Right lobe of liver (tissue), 6 donors: ENCODE measurements at regions not wholly inside any gene's neighbourhood (a gene's known extent, or its start where the extent isn't known, plus 50 kb on each side); places are given as distances from the start of the nearest gene placed in this dataset.

Source experiments
- ATAC-seq, 4 donors: fragments of 200-7000 bp; cut with Tn5 transposase; one replicate each; pipeline ENCODE4 v1.9.1; 2020; ENCODE audit warnings: mild to moderate bottlenecking in 4 of 4, moderate library complexity in 4 of 4
- DNase-seq, 3 donors: peaks; one replicate each; pipeline ENCODE4 v3.0.0-alpha.2; 2020
- H3K27ac ChIP-seq, 3 donors: fragments of 200-600 bp; one replicate each; pipeline ENCODE4 v1.8.0; 2022
- H3K27me3 ChIP-seq, 2 donors: fragments of 200-600 bp; one replicate each; pipeline ENCODE4 v1.8.0; 2022
- H3K36me3 ChIP-seq, 4 donors: fragments of 200-600 bp; sonication (generic) in 1 of 4; one replicate each; pipeline versions ENCODE4 v1.5.1 to v1.8.0; 2017 to 2022; ENCODE audit warnings: control low read depth in 1 of 4
- H3K4me1 ChIP-seq, 4 donors: fragments of 200-600 bp; sonication (generic) in 1 of 4; one replicate each; pipeline versions ENCODE4 v1.5.1 to v1.8.0; 2017 to 2022; ENCODE audit warnings: control low read depth in 1 of 4
- H3K4me3 ChIP-seq, 3 donors: fragments of 200-600 bp; one replicate each; pipeline ENCODE4 v1.8.0; 2022
- H3K9me3 ChIP-seq, 4 donors: fragments of 200-600 bp; sonication (generic) in 1 of 4; one replicate each; pipeline versions ENCODE4 v1.5.1 to v1.8.0; 2017 to 2022; ENCODE audit warnings: control low read depth in 1 of 4
- POLR2A ChIP-seq: fragments of 450-650 bp; IDR thresholded peaks from one replicate; pipeline ENCODE4 v1.6.1; 2017; ENCODE audit warnings: antibody characterized with exemption, mild to moderate bottlenecking
- WGBS: methylation state at CpG from one replicate; pipeline ENCODE4 v1.1.6; 2018; ENCODE audit warnings: low coverage, low lambda C conversion rate; ENCODE audit not compliant: insufficient coverage; ENCODE audit errors: missing lambda C conversion rate; 5-methylcytosine and 5-hydroxymethylcytosine counted together
- intact Hi-C, 2 donors: fragments of 100-400 bp; cut with DNase I; formaldehyde crosslinking; loops; one replicate each; pipeline versions ENCODE4 v1.11.2 to v1.14.1; 2022
- TF ChIP-seq, protein P1 (sequence below), 4 donors: fragments of 200-600 bp in 3 of 4; fragments of 450-650 bp in 1 of 4; IDR thresholded peaks; one replicate each; pipeline versions ENCODE4 v1.5.1 to v1.8.0; 2016 to 2022; ENCODE audit warnings: antibody characterized with exemption in 4 of 4, mild to moderate bottlenecking in 2 of 4
- donor health status: DM: no; HTN: yes; CAD: no.
- donor health status: DM: no; HTN: no; CAD: no.
- donor health status: DM: no; HTN: no; CAD: no.
- donor health status: DM: no; HTN: yes; CAD: no.
- donor health status: DM: no; HTN: yes; CAD: no.

DNA sequence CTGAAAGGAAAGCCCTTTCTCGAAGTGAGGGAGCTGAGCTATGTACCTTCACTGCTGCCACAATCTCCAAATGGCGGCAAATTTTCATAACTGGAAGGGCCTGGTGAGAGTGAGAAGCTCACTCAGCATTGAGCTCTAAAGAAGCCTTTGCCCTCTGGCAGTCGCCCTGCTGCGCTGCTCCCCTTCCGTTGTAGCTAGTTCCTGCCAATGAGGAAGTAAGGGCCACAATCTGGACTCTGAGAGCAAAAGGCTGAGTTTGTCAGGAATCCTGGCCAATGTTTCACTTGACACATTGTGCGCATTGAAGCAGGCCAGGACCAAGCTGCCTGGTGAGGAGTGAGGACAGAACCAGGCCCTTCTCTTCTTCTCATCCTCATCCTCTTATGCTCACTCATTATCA is 579.5 kb downstream of the PDCD6IP start:
- intact Hi-C loops, result no loop called here
- H3K4me3 ChIP-seq, result no peak overlapping the region
- TF ChIP-seq, protein P1, sequence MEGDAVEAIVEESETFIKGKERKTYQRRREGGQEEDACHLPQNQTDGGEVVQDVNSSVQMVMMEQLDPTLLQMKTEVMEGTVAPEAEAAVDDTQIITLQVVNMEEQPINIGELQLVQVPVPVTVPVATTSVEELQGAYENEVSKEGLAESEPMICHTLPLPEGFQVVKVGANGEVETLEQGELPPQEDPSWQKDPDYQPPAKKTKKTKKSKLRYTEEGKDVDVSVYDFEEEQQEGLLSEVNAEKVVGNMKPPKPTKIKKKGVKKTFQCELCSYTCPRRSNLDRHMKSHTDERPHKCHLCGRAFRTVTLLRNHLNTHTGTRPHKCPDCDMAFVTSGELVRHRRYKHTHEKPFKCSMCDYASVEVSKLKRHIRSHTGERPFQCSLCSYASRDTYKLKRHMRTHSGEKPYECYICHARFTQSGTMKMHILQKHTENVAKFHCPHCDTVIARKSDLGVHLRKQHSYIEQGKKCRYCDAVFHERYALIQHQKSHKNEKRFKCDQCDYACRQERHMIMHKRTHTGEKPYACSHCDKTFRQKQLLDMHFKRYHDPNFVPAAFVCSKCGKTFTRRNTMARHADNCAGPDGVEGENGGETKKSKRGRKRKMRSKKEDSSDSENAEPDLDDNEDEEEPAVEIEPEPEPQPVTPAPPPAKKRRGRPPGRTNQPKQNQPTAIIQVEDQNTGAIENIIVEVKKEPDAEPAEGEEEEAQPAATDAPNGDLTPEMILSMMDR (IDR thresholded peaks at IDR 0.05), result no peak
- no peak for TF ChIP-seq POLR2A
- H3K36me3 ChIP-seq, result no peaks in the 10 kb centered on the region
- no peaks in the 10 kb centered on the region for H3K27me3 ChIP-seq
- 57% methylated on average over 6 of the region's 6 CpGs for WGBS
- DNase-seq, result peak in 2 of 3 donors; percentile 48 to 49
- peak; percentile 29 to 70 (median 46) for ATAC-seq
- no peaks in the 10 kb centered on the region for H3K9me3 ChIP-seq
- H3K27ac ChIP-seq, result no peak overlapping the region
- H3K4me1 ChIP-seq, result no peaks in the 10 kb centered on the region

DNA sequence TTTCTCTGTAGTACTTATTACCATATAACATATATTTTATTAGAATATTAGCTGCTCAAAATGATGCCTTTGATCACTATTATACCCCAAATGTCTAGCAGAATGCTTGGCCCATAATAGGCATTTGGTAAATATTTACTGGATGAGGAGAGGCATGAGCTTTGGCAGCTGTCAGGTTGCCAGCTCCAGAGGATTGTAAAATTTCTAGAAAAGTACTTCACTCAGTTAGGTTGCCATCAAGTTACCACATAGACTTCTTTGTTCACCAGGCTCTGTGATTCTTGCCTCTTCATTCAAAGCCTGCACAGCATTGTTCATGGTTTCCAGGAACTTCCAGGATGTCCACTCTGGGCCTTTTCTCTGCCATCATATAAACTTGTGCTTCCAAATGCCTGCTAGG is 582.8 kb downstream of the PDCD6IP start:
- Histone ChIP-seq H3K36me3 (no peaks in the 10 kb centered on the region), H3K4me1 (no peaks in the 10 kb centered on the region), H3K4me3 (no peak overlapping the region), H3K27me3 (no peaks in the 10 kb centered on the region), H3K9me3 (no peaks in the 10 kb centered on the region), H3K27ac (no peak overlapping the region)
- TF ChIP-seq POLR2A, result no peak
- TF ChIP-seq, protein P1 (IDR thresholded peaks at IDR 0.05), result no peak
- intact Hi-C loops, result no loop called here
- ATAC-seq, result no peak
- DNase-seq, result no peak

DNA sequence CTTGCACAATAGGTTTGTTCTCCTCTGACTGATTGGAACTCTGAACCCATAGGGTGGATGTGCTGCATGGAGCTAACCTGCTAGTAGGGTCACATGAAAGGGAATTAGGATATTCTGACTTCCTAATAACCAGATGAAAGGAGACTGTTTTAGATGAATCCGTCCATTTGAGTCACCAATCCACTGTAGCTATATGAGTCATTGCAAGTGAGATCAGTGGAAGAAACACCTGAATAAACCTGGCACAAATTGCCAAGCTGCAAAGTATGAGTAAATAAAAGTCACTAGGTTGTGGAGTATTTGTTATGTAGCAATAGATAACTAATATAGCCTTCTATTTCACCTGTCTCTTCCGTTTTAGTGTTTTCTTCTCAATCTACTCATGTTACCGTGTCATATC is 584.4 kb downstream of the PDCD6IP start:
- Histone ChIP-seq H3K27ac (no peak overlapping the region), H3K4me3 (no peak overlapping the region), H3K27me3 (no peaks in the 10 kb centered on the region), H3K36me3 (no peaks in the 10 kb centered on the region), H3K9me3 (no peaks in the 10 kb centered on the region), H3K4me1 (no peaks in the 10 kb centered on the region)
- ATAC-seq, result peak in 1 of 4 donors; percentile 33
- no peak for DNase-seq
- WGBS, result 50% methylated on average over 3 of the region's 3 CpGs
- intact Hi-C loops, result no loop called here
- TF ChIP-seq POLR2A, result no peak
- TF ChIP-seq, protein P1 (IDR thresholded peaks at IDR 0.05), result no peak

DNA sequence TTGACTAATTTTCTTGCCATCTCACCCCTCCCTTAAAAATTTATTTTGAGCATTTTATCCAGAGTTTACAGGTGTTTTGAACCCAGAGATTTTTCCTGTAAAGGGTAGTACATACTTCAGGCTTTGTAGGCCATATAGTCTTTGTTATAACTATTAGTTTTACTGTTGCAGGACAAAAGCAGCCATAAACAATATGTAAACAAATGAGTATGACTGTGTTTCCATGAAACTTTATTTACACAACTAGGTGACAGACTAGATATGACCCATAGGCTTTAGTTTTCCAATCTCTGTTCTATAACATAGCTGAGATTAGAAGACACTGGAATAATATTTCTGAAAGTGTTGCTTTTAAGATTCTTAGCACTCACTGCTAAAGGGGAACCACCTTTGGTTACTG is 587.9 kb downstream of the PDCD6IP start:
- Histone ChIP-seq H3K27ac (no peak overlapping the region), H3K9me3 (no peaks in the 10 kb centered on the region), H3K27me3 (no peaks in the 10 kb centered on the region), H3K36me3 (no peaks in the 10 kb centered on the region), H3K4me3 (no peak overlapping the region), H3K4me1 (no peaks in the 10 kb centered on the region)
- no peak for TF ChIP-seq POLR2A
- TF ChIP-seq, protein P1 (IDR thresholded peaks at IDR 0.05), result no peak
- DNase-seq, result no peak
- ATAC-seq, result no peak
- intact Hi-C loops, result no loop called here

DNA sequence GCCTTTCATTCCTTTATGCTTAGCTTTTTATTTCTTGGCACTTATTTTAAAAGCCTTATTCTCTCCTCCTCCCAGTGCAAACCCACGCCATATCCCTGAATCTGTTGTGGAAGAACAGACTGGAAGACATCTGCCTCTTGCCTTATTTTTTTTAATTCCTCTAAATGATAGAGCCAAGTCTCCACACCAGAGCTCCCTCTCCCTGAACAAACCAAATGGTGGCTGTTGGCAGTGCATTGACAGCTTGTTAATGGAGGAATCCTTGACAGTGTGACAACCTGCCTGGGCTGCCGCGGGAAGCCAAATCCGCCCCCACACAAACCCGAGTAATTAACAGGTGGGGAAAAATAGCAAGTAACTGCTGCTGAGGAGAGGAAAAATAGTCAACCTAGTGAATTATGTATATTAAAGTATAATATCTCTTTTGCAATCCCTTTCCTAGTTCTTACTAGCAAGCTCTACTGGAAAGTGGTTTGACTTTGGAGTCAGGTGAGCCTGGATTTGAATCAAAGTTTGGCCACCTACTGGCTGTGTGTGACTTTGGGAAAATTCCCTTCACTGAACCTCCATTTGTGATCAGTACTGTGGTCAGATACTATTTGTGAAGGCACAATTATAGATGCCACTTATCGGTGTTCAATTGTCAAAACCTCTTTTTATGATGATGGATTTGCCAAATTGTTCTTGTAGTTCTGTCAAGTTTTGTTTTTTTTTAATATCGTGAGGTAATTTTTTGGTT is 589.6 kb downstream of the PDCD6IP start:
- WGBS, result 54% methylated on average over 7 of the region's 7 CpGs
- H3K4me3 ChIP-seq, result no peak overlapping the region
- no peaks in the 10 kb centered on the region for H3K9me3 ChIP-seq
- H3K4me1 ChIP-seq, result no peaks in the 10 kb centered on the region
- no peak overlapping the region for H3K27ac ChIP-seq
- no peaks in the 10 kb centered on the region for H3K27me3 ChIP-seq
- intact Hi-C loops, result no loop called here
- no peak for TF ChIP-seq POLR2A
- TF ChIP-seq, protein P1 (IDR thresholded peaks at IDR 0.05), result peak in 1 of 4 donors; percentile 19
- no peaks in the 10 kb centered on the region for H3K36me3 ChIP-seq
- ATAC-seq (peak in 2 of 4 donors; percentile 27 to 28), DNase-seq (no peak)
